GM21515 (cell line): ENCODE measurements at regions not wholly inside any gene's neighbourhood (a gene's known extent, or its start where the extent isn't known, plus 50 kb on each side); places are given as distances from the start of the nearest gene placed in this dataset.

Source experiments
- ATAC-seq: cut with Tn5 transposase; IDR thresholded peaks from one replicate; pipeline ENCODE4 v1.9.1; 2021; ENCODE audit not compliant: unreplicated experiment

DNA sequence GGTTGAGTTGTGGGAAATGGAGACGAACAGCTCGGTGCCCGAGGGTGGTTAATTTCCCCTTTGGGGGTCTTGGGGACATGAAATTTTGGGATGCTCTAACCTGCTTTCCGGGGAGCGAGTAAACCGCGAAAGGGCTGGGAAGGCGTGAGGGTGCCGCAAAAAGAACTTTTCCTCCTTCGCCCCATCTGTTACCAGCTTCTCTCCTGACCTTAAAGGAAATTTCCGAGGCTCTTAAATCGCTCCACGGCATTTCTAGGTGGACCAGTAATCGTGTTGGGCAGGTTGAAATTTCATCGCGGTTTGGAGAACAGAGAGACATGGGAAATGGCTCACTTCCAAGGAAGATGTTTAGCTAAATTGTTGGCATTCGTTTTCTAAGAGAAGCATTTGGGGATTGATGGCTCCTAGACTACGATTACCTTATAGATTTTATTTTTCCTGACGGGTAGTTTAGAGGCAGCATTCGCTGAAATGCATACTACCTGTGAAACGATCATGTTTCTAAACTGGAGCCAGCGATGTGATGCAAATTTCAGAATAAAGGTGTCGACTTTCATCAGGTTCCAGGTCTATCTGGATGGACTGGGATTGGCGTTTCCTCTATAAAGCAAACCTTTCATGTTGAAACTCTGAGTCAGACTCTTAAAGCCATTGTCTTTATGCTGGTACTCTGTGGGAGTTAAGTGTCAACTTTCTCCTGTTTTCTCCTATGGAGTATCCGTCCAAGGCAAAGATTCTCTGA, 414.5 kb downstream of the PCNX1 start:
- no peak for ATAC-seq

DNA sequence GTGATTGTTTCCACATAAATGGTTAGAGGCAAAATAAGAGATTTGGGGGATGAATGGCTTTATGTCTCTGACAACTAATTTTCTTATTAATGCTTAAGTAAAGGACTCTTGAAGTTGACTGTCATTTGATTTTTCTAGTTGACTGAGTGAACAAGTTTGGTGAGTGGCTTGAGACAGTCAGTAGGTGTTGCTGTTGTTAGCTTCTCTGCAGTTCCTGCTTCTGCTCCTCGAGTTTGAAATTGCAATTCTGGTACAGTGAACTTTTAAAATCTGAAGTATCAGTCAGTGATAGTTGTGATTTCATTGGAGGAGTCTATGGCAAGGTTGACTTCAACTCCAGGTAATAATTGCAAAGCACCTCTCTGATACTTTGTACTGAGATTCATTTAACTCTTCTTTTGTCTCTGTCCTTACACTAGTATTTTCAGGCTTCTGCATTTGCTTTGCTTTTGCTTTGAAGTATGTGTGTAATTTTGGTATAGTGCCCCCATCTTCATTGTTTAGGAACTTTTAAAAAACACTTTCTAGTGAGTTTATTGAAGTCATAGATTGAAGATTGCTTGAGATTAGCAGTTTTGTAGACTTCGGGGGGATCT, 415.5 kb downstream of the PCNX1 start:
- ATAC-seq: no peak

DNA sequence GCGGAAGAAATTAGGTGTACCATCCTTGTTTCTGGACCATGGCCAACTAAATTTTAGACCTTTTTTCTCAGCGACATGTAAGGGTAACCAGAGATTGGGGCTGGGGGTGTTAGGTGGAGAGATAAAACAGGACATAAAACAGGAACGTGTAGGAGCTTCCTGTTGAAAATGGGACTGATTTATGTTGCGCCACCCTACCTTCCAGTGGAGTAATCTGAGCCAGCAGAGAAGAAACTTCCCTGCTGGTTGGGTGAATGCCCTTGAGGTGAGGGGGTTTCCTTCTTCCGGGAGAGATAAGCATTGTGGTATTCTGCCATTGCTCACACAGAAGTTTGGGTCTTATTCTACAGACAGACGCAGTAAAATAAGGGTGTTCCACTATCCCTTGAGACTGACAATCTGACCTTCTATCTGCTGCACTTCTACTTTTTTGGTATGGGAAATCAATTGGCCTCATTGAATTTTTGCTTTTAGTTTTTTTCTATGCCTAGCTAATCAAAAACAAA, 417.6 kb downstream of the PCNX1 start:
- no peak for ATAC-seq

DNA sequence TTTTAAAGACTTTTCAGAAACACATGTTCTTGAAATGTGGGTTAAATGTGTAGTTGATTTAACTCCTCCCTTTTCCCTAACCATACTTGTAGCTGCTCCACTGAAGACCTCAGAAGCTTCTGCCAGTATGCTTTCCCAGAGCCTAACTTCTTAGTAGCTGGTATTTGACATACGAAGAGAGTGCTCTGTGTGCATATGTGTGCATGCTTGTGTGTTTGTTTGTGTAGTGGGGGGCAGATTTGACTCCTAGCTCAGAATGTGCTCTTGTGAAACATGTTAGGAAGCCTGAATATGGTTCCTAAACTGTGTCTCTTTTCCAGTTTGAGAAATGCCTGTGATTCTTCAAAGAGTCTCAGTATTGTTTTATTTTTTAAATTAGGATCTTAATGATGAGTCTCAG, 420.4 kb downstream of the PCNX1 start:
- ATAC-seq: no peak

DNA sequence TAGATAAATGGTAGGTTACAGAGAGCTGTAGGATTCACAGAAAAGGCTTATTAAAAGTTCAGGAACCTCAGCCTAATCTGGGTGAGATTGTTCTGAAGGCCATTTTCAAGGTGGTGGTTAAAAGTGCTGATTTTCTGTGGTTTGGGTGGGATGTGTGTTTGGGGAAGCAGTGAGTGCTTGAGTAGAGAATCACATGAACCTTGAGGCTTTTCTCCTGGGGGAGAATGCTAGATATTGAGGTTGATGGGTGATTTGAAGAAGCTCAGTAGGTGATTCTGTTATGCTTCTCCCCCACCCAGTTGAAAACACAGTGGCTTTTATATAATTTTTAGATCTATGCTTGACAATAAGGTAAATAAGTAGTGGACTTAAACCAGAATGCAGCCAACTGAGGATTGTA, 420.9 kb downstream of the PCNX1 start:
- no peak for ATAC-seq

DNA sequence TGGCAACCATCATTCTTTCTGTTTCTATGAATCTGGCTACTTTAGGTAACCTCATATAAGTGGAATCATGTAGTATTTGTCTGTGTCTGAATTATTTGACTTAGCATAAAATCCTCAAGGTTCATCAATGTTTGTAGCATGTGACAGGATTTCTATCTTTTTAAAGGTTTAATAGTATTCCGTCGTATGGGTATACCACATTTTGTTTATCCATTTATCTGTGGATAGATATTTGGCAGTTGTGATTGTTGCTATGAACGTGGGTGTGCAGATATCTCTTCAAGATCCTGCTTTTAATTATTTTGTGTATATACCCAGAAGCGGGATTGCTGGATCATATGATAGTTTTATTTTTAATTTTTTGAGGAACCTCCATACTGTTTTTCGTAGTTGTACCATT, 421.7 kb downstream of the PCNX1 start:
- ATAC-seq: no peak

DNA sequence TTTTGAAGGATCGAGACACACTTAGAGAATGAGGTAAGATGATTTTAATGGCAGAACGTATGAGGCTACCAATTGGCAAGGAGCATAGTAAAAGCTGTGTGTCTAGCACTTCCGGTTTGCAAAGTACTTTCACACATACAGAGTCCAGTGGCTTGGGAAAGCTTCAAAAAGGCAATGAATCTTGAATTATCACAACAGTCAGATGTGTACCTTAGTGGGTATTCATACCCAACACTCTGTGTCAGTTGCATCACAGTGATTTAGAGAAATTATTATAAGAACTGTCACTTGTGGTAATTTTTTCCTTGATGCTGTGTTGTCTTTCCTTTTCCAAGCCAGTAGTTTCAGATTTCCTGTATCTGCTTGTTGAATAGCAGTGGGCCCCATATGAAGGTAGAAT, 424.1 kb downstream of the PCNX1 start:
- ATAC-seq: no peak

DNA sequence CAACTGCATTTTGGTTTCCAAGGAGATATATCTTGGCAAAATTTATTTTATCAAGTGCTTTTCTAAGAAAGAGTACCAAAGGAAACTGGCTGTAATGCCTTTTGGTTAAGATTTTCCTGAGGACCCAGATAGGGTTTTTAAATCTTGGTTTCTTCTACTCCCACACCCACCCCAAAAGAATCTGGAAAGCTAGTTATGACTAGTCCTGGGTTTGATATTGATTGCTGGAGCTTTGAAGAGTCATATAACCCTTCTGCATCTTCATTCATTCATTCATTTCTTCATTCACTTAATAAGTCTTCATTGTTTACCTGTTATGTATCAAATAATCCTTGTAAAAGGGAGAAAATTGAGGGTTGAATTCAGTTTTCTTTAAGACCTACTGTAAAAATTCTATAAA, 425.2 kb downstream of the PCNX1 start:
- ATAC-seq: no peak

DNA sequence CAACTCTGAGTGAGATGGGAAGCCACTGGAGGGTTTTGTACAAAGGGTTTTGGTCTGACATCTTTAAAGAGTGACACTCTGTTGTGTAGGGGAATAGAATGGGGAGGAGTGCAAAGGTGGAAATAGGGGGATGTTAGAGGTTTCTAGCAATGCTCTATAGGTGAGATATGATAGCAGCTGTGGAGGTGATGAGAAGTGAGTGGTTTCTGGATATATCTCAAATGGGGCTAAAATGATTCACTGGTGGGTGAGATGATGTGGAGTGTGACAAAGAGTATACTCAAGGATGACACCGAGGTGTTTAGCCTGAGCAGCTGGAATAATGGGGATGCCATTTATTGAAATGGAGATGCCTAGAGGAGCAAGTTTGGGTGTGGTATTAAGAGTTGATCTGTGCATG, 426.4 kb downstream of the PCNX1 start:
- no peak for ATAC-seq

DNA sequence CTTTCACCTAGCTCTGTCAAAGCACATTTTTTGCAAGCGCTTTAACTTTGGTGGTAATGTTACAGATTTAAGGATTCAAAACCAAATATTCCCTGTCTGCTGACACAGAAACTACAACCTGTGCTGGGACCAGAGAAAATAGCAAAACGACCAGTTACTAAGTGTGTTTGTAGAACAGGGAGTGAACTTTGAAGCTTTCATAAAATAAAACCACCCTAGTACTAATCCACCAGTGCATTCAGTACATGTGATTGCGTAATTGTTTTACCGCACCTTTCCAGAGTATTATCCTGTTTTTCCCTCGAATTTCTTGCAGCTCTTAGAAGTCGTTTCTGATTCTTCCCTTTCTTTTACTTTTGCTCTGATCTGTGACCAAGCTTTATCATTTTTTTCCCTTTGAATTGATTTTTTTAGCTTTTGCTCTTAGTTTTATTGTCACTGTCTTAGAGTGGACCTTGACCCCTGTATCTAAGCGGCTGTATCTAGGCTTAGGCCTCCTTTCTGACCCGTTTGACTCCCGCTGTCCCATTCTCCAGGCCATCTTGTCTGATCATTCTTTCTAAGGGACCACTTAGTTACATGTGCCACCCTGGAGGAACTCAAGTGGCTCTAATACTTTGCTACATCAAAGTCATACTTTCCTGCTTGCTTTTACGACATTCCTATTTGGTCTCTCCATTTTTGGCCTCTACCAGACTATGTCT, 429.4 kb downstream of the PCNX1 start:
- ATAC-seq: no peak

DNA sequence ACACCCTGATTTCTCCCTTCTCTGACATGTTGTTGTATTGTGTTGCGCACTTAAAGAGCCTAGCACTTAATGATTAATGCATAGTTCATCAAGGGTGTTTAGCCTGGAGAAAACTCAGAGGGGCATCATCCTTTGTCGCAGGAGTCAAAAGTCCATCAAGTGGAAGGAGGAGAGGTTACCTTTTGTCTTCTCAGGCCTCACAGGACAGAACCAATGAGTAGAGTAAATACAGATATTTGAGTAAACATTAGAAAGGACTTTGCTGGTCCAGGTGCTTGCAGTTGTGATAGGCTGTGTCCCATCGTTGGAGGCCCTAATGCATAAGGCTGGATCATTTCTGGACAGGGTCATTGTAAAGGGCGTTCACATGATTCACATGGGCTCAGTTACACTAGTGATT, 430.9 kb downstream of the PCNX1 start:
- ATAC-seq: no peak

DNA sequence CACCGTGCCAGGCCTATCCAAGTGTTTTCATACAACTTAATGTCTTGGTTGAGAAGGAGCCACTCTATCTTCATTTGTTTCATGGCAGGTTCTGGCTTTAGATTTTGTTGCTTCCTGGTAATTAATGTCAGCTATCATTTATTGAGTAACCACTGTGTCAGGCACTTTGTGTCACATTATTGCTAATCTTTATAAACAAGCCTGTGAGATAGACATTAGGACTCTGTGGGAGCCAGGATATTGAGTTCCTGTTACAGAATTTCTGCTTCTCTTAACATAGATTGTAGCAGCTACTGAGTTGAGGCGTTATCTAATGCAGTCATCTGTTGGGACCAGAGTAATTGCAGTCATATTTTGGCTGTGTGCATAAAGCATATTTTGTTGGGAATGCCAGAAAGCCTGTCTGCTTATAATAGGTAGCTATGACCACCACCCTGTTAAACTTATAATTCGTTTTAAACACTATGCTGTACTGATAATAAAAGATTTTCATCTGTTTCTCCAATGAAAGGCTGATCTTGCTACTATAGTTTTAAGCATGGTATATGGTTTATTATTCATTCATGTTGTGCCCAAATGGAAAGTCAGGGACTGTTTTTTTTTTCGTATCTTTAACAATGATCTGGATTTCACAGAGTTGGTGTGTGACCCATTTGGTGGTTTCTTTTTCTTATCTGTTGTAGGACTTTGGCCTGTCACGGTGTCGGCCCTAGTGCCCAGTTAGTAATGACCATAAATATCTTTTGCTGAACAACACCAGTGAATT, 432.6 kb downstream of the PCNX1 start:
- no peak for ATAC-seq

DNA sequence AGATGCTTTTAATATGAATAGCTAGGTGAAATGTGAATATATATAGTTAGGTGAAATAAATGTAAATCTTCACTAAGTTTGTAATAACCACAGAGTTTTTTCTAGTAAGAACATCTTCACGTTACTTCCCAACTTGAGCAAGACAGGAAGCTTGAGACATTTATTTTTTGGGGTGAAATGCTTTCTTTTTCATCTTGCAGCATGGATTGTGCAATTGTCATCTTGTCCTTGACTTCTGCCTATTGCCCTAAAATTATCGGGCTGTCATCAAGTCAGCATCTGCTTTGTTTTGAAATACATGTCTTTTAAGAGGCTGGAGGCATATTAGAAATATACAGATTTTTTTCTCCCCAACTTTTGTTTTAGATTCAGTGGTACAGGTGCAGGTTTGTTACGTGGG, 433.9 kb downstream of the PCNX1 start:
- ATAC-seq: no peak

DNA sequence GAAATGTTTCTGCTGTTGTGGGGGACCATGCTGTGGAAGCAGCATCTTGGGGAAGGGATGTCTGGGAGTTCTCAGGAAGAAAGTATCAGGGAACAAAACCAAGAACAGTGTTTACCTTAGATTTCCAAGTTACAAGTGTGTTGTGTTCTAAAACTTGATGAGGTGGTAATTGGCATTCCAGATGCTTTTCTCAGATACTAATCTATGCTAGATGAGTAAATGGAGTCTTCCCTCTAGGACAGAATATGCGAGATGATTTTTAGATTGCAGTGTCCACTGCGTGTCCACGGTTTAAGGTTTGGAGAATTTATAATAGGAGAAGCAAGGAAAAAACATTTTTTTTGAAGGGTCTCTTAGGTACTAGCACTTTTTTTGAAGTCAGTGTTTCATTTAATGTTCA, 436.5 kb downstream of the PCNX1 start:
- no peak for ATAC-seq

DNA sequence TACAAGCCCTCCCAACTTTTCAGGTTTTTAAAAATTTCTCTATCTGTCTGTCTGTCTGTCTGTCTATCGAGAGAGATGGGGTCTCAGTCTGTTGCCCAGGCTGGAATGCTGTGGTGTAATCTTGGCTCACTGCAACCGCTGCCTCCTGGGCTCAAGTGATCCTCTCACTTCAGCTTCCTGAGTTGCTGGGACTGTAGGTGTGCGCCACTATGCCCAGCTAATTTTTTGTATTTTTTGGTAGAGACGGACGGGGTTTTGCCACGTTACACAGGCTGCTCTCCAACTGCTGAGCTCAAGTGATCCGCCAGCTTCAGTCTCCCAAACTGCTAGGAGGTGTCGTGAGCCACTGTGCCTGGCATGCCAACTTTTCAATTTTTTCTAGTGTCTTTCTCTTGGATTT, 437.2 kb downstream of the PCNX1 start:
- no peak for ATAC-seq

DNA sequence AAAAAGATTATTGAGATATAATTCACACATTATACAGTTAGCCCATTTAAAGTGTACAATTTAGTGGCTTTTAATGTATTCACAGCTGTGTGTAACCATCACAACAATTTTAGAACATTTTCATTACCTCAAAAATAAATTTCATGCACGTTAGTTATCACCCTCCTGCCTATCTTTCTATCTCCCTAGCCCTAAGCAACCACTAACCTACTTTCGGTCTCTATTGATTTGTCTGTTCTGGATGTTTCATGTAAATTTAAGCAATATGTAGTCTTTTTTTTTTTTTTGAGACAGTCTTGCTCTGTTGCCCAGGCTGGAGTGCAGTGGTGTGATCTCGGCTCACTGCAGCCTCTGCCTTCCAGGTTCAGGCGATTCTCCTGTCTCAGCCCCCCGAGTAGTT, 439.4 kb downstream of the PCNX1 start:
- ATAC-seq: no peak

DNA sequence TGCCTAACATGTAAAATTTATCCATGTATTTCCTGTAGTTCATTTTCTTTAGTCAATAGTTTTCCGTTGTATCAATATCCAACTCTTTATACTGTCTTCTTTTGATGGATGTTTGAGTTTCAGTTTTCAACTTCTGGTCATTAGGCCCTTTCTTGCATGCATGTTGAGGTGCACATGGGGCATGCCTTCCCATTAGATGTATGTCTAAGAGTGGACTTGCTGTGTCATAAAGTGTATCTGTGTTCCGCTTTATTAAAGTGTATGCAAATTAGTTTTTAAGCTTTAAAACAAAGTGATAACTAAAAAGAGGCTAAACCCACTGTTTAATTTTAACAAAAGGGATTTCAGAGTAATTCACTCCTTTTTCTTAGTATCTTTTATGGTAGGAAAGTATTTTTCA, 441.1 kb downstream of the PCNX1 start:
- no peak for ATAC-seq

DNA sequence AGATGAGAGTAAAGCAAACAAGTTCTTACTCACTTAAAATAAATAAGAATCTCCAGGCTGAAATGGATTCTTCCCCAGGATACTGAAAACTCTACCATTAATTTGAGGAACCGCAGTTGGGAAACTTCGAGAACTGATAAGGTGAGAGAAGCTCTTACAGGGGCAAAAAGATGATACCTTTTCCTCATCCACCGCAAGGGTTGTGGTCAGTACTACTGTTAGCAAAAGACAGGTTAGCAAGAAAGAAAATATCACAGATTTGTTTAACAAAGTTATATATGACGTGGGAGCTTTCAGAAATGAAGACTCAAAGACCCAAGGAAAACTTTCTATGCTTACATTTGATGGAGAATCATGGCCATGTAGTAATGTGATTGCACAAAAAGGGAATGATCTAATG, 441.6 kb downstream of the PCNX1 start:
- no peak for ATAC-seq

DNA sequence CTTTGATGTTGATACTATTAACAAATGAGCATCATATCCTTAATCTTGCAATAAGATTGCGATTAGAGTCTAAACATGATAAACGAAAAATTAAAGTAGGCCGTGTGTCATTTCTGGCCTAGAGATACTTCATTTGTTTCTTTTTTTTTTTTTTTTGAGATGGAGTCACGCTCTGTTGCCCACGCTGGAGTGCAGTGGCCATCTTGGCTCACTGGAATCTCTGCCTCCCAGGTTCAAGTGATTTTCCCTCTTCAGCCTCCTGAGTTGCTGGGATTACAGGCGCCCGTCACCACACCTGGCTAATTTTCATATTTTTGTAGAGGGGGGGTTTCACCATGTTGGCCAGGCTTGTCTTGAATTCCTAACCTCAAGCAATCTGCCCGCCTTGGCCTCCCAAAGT, 446.9 kb downstream of the PCNX1 start:
- no peak for ATAC-seq

DNA sequence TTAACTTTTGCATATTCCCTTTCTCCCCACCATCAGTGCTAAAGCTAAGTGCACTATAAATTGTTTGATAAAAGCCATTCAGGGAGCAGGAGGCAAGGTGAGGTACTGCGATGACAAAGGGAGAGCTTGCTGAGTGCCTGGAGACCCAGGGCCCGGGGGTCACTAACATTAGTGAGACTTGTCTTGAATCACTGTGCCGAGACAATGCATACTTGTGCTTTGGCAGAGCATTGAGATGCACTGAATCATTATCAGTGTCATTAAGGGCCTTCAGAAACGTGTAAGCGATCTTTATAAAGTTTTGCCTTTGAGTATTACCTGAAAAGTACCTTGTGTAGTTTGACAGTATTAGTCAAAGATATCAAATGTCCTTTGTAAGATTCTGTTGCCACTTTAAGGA, 447.5 kb downstream of the PCNX1 start:
- ATAC-seq: no peak
